Prostate gland (tissue), 2 donors: ENCODE measurements at regions not wholly inside any gene's neighbourhood (a gene's known extent, or its start where the extent isn't known, plus 50 kb on each side); places are given as distances from the start of the nearest gene placed in this dataset.

Experiments
- CTCF ChIP-seq, 4 experiments: fragments of 200-600 bp in 2 of 4; fragments of 450-650 bp in 2 of 4; sonication (generic) in 2 of 4; IDR thresholded peaks; 1 replicate in 3 of 4; 2 replicates in 1 of 4; pipeline ENCODE4 v1.5.1; 2016 to 2019; ENCODE audit warnings: antibody characterized with exemption in 4 of 4, mild to moderate bottlenecking in 2 of 4, moderate library complexity in 2 of 4
- POLR2A ChIP-seq: fragments of 450-650 bp; IDR thresholded peaks from one replicate; pipeline ENCODE4 v1.6.1; 2016; ENCODE audit warnings: antibody characterized with exemption, mild to moderate bottlenecking
- POLR2AphosphoS5 ChIP-seq: sonication (generic); formaldehyde crosslinking; IDR thresholded peaks from one replicate; pipeline ENCODE4 v1.6.1; 2017; ENCODE audit warnings: antibody characterized with exemption

- TF ChIP-seq CTCF (IDR thresholded peaks at IDR 0.05) (no peak), POLR2AphosphoS5 (no peak), POLR2A (no peak)
Observed at GRCh38 chr12:89845767-89846166, 137.1 kb upstream of the ATP2B1 start.
